ENCODE measurements at regions not wholly inside any gene's neighbourhood (a gene's known extent, or its start where the extent isn't known, plus 50 kb on each side); places are given as distances from the start of the nearest gene placed in this dataset.

DNA sequence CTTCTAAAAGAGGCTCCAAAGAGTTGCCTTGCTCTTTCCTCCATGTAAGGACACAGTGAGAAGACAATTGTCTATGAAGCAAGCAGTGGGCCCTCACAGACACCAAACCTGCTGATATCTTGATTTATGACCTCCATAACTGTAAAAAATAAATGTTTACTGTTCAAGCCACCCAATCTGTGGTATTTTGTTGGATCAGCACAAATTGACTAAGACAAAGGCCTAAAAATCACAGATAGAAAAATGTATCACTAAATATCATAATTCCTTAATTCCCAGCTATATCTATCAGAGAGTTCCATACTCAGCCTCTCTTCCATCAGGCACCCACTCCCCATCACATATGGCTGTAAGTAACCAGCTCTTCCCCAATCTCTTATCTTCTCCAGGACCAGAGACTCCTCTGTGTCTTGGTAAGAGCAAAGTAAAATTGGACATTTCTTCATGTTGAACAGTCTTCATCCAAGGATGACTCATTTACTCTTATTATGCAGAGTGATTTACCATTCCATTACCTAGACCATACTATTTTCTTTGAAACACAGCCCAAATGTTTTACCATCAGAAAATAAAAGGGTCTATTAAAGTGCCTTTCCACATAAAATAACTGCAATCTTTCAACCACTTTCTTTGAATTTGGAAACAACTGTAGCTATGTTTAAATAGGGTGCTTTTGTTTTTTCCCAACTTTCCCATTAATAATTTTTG lies 503.6 kb downstream of the MRPL39 start:
- H3K4me3 ChIP-seq (ENCODE audit: control insufficient read depth, low read depth, low read length): no peak overlapping the region
- TF ChIP-seq, protein P1, sequence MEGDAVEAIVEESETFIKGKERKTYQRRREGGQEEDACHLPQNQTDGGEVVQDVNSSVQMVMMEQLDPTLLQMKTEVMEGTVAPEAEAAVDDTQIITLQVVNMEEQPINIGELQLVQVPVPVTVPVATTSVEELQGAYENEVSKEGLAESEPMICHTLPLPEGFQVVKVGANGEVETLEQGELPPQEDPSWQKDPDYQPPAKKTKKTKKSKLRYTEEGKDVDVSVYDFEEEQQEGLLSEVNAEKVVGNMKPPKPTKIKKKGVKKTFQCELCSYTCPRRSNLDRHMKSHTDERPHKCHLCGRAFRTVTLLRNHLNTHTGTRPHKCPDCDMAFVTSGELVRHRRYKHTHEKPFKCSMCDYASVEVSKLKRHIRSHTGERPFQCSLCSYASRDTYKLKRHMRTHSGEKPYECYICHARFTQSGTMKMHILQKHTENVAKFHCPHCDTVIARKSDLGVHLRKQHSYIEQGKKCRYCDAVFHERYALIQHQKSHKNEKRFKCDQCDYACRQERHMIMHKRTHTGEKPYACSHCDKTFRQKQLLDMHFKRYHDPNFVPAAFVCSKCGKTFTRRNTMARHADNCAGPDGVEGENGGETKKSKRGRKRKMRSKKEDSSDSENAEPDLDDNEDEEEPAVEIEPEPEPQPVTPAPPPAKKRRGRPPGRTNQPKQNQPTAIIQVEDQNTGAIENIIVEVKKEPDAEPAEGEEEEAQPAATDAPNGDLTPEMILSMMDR (IDR thresholded peaks at IDR 0.05; ENCODE audit: control insufficient read depth, insufficient read depth, low read depth, low read length, missing control alignments): no peak
- DNase-seq (ENCODE audit: low read depth): no peak

DNA sequence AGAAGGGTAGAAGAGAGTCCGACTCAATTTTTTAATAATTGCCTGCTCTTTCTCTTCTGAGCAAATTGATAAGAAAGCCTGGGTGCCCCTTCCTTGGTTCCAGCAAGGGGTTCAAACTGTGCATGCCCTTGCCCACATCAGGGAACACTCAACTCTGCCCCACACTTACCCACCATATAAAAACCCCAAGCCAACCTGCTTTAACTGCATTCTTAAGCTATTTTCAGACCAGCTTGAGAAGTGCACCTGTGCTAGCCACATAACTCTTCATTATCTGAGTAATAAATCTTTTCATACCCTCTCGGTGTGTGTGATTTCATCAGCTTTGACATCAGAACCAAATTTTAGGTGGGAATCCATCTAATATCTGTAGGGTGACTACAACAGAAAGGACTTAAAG lies 509.6 kb downstream of the MRPL39 start:
- no peak for DNase-seq (ENCODE audit: low read depth)
- TF ChIP-seq, protein P1 (IDR thresholded peaks at IDR 0.05; ENCODE audit: control insufficient read depth, insufficient read depth, low read depth, low read length, missing control alignments): no peak
- no peak overlapping the region for H3K4me3 ChIP-seq (ENCODE audit: control insufficient read depth, low read depth, low read length)

DNA sequence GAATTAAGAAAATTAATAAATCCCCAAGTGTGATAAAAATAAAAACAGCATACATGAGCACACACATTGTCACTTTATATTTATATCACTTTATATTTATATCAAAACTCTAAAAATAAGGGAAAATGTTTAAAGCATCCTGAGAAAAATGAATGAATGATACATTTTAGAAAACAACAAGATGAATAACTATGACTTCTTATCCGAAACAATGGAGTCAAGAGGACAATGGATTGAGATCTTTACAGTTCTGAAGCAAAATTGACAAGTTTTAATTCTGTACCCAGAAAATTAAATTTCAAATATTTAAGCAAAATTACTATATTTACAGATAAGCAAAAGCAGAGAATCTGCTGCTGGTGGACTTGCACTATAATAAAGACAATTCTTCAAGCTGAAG lies 512.6 kb downstream of the MRPL39 start:
- H3K4me3 ChIP-seq (ENCODE audit: control insufficient read depth, low read depth, low read length): no peak overlapping the region
- no peak for DNase-seq (ENCODE audit: low read depth)
- TF ChIP-seq, protein P1 (IDR thresholded peaks at IDR 0.05; ENCODE audit: control insufficient read depth, insufficient read depth, low read depth, low read length, missing control alignments): no peak

DNA sequence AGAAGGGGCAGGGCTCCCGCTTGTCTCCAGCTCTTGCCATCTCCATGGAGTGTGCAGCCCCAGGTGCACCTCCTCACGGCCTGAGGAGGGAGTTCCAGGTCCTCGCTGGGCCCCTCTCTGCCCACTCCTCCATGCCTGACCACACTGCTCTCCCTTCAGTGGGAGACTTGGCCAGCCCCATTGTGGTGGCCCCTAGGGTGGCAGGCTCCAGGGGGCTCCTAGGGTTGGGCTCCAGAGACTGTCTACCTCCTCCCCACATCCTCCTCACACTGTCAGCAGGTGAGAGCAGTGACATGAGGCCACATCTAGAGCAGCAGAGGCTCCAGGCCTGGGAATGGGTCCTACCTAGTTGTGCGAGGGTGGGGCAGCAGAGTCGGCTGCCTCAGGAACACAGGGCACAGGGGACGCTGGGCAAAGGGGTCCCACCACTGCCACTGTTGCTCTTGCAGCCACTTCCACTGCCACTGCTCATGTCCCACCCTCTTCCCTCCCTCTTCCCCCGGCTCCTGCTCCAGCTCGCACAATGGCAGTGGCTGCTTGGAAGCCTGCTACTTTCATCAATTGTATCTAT lies 514.8 kb downstream of the MRPL39 start:
- DNase-seq (ENCODE audit: low read depth): no peak
- TF ChIP-seq, protein P1 (IDR thresholded peaks at IDR 0.05; ENCODE audit: control insufficient read depth, insufficient read depth, low read depth, low read length, missing control alignments): no peak
- no peak overlapping the region for H3K4me3 ChIP-seq (ENCODE audit: control insufficient read depth, low read depth, low read length)

DNA sequence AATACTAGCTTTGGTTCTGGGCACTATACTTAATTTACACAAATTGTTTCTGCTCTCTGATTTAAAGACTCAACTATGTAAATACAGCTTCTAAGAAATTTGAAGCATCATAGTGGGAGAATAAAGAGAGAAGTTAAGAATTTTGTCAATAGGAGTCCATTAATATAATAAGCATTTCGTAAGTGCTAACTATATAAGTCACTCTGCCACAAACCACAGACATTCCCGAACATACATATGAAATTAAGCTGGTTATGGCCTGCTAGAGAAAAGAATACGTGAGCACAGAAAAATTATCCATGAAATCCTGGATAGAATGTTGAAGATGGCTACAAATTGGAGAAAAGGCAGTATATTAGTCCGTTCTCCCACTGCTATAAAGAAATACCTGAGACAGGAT lies 526.2 kb downstream of the MRPL39 start:
- TF ChIP-seq, protein P1 (IDR thresholded peaks at IDR 0.05; ENCODE audit: control insufficient read depth, insufficient read depth, low read depth, low read length, missing control alignments): no peak
- no peak overlapping the region for H3K4me3 ChIP-seq (ENCODE audit: control insufficient read depth, low read depth, low read length)
- DNase-seq (ENCODE audit: low read depth): no peak

DNA sequence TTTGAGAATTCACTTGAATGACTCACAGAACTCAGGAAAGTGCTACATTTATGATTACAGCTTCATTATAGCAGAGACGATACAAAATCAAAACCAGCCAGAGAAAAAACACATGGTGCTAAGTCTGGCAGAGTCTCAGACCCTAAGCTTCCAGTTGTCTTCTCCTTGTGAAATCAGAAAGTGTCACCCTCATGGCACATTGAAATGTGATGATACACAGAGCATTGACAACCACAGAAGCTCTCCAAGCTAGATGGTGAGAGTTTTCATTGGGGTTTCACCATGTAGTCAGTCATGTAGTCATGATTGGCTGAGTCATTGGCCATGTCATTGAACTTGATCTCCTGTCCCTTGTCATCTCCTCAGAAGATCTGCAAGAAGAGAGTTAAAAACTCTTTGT lies 526.6 kb downstream of the MRPL39 start:
- TF ChIP-seq, protein P1 (IDR thresholded peaks at IDR 0.05; ENCODE audit: control insufficient read depth, insufficient read depth, low read depth, low read length, missing control alignments): no peak

More for the DNA sequence above, 526.6 kb downstream of the MRPL39 start:
- H3K4me3 ChIP-seq (ENCODE audit: control insufficient read depth, low read depth, low read length): no peak overlapping the region
- no peak for DNase-seq (ENCODE audit: low read depth)

Data from AG09309 (cell line).